GM13976 (cell line): ENCODE measurements at regions not wholly inside any gene's neighbourhood (a gene's known extent, or its start where the extent isn't known, plus 50 kb on each side); places are given as distances from the start of the nearest gene placed in this dataset.

Experiments used
- DNase-seq: peaks from one replicate; pipeline ENCODE4 v3.0.0; 2012; ENCODE audit warnings: low spot score
- in situ Hi-C: fragments of 300-500 bp; cut with MboI; formaldehyde crosslinking; loops from one replicate; pipeline ENCODE4 v1.12.0; 2022; ENCODE audit warnings: low sequenced_read_pairs, mixed read lengths, inconsistent platforms; ENCODE audit not compliant: unreplicated experiment
- TF ChIP-seq, protein P1 (sequence below): IDR thresholded peaks from 2 replicates; pipeline ENCODE4 v1.5.1; 2012; ENCODE audit warnings: borderline replicate concordance, mild to moderate bottlenecking; ENCODE audit not compliant: insufficient read depth; ENCODE audit errors: extremely low read depth, missing control alignments, control extremely low read depth

DNA sequence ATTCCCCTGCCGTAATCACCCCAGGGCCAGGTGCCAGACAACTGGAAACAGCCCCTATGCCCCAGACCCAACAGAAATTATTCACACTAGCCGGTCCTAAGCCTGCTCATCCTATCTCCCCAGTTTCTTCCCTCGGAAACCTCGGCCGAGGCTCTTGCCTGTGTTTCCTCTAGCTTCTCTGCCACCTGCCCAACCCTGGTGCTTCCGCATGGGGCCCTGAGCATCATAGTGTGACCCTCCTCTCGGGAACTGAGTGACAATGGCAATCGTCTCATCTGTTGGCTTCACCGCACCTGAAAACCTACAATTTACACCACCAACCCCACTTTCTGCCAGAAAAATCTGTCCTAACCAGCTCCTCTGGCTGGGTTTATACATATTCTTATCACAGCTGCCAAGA, 257.3 kb downstream of the SOD2 start:
- no peak for DNase-seq
- TF ChIP-seq, protein P1, sequence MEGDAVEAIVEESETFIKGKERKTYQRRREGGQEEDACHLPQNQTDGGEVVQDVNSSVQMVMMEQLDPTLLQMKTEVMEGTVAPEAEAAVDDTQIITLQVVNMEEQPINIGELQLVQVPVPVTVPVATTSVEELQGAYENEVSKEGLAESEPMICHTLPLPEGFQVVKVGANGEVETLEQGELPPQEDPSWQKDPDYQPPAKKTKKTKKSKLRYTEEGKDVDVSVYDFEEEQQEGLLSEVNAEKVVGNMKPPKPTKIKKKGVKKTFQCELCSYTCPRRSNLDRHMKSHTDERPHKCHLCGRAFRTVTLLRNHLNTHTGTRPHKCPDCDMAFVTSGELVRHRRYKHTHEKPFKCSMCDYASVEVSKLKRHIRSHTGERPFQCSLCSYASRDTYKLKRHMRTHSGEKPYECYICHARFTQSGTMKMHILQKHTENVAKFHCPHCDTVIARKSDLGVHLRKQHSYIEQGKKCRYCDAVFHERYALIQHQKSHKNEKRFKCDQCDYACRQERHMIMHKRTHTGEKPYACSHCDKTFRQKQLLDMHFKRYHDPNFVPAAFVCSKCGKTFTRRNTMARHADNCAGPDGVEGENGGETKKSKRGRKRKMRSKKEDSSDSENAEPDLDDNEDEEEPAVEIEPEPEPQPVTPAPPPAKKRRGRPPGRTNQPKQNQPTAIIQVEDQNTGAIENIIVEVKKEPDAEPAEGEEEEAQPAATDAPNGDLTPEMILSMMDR = no peak
- in situ Hi-C loops = no loop called here

DNA sequence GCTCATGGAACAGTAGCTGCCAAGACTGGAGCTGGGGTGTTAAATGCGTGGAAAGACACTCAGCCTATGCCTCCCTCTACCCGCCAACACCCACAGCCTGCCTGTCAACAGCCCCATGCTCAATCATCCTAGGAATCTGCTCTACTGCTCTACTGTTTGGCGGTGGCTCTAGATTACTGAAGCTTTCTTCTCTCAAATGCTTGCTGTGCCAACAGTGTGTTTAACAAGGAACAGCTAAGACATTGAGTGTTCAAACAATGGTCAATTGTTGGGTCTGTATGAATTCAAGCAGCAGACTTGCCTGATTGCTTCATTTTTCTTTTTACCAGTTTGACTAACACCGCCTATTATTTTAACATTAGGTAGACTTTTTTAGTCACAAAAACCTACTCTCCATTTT, 258.6 kb downstream of the SOD2 start:
- in situ Hi-C loops = no loop called here
- no peak for DNase-seq
- TF ChIP-seq, protein P1 = no peak

DNA sequence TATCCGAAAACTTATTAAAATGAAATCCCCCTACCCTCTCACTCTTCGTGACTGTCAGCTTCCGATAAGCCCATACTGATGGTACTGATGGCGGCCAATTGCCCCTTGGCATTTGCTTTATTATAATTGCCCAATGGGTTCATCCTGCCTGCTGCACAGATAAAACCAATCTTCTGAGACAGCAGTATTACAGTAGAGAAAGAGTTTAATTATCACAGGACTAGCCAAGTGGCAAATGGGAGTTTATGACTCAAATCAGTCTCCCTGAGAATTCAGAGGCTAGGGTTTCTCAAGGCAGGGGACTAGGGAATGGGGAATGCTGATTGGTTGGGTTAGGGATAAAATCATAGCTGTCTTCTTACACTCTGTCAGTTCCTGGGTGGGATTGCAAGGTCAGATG, 259.5 kb downstream of the SOD2 start:
- in situ Hi-C loops = no loop called here
- TF ChIP-seq, protein P1 = no peak
- DNase-seq = no peak

DNA sequence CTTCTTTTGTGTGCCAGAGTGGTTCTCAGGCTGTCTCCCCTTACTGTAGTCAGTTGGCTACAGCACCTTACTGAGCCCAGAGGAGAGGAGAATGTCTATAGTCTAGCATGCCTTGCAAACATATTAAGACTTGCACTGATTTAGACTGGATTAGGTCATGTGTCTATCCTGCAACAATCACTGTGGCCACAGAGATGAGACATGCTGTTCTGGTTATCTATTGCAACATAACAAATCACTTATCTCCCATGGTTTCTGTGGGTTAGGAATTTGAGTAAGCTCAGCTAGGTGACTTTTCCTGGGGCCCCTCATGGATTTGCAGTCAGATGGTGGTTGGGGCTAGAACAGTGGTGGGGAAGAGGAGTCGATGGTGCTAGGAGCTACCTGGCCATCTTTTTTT, 261.3 kb downstream of the SOD2 start:
- no peak for DNase-seq
- in situ Hi-C loops = no loop called here
- TF ChIP-seq, protein P1 = no peak

DNA sequence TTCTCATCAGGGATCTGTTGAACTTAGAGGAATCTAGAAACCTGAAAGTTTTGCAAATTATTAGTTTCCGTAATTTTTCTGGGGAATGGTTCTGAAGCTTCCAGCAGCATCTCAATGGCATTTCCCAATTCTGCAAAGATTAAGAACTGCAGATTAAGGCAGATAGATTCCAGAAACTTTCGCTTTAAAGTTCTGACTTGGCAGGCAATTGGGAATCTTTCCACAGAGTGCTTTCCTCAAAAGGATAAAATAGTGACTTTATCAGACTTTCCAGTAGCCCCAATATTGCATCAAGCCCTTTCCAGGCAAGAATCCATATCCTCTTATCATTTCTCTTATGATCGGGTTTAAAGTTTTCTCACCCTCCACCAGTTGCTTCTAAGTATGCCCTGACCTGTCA, 261.1 kb downstream of the FNDC1 start:
- DNase-seq = no peak
- in situ Hi-C loops = no loop called here
- TF ChIP-seq, protein P1 = no peak

DNA sequence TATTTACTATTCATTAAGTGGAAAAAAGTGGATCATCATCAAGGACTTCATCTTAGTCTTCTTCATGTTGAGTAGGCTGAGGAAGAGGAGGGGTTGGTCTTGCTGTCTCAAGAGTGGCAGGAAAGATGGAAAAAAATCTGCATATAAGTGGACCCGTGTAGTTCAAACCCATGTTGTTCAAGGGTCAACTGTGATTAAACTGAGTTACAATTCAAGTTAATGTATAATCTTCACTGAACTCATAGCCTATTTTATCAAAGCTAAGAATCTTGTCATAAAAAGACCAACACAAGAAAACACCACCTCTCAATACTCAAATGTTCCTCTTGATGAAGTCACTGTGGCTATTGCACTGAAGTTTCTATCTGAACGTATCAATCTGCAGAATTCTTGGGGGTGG, 260.2 kb downstream of the FNDC1 start:
- DNase-seq = no peak
- TF ChIP-seq, protein P1 = no peak
- in situ Hi-C loops = no loop called here

DNA sequence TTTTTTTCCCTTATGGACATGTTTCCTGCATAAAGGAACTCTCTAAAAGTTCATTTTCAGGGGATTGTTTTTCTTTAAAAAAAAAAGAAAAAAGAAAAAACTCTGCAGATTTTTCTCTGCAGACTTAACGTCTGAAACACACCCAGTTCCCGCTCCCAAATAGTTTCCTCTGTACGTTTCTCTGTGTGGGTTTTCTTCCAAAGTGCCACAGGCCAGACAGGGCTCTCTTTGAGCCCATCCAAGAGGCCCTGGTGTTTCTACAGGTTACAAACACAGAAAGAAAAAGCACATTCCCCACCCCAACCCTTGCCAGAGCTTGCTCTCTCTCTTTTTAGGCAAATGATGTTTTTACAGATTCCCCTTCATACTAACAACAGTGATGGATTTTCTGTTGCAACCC, 258.6 kb downstream of the FNDC1 start:
- no peak for DNase-seq
- TF ChIP-seq, protein P1 = no peak
- in situ Hi-C loops = no loop called here
